NCI-H1092 (cell line): ENCODE measurements at regions not wholly inside any gene's neighbourhood (a gene's known extent, or its start where the extent isn't known, plus 50 kb on each side); places are given as distances from the start of the nearest gene placed in this dataset.

Source experiments
- DNase-seq: peaks from one replicate; lab custom pipeline; 2025; lab: John Stamatoyannopoulos, UW

DNA sequence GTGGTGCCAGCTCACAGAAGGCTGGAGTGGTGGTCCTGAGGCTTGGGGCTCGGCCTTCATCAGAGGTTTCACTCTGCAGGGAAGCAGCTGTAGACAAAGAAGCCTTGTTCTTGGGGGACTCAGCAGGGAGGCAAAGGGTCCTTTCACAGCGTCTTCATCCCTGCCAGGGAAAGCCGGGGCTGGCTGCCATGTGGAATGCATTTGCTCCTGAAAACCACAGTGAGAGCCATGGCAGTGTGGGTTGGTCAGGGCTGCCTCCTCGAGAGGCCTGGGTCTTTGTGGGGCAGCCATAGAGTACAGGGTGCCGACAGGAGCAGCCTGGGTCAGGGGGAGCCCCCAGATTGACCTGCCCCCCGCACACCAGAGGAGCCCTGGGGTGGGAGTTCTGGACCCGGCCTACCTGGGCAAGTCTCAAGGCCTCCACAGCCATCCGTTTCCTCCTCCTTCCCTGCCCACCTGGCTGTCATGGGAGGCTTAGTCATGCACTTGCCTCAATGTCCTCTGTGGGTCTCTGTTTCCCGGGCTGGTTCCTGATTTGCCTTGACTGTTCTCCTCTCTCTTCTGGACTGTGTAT, 144.0 kb downstream of the CDC5L start:
- DNase-seq: no peak

DNA sequence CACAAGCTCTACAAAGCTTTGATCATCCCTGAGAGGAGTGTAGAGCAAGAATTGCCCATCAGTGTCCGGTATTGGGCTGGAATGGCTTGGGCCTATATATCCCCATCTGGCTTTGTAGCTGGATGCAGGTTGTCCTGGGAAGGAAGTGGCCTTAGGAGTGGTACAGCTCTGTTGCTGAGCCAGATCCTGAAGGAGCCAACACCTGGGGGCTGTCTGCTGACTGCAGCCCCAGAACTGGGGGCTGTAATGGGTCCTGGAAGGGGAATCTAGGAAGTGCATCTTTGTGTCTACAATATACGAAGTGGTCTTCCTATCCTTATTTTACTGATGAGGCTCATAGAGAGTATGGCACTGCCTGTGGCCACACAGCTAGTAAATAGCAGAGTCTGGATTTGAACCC, 145.9 kb downstream of the CDC5L start:
- DNase-seq: no peak

DNA sequence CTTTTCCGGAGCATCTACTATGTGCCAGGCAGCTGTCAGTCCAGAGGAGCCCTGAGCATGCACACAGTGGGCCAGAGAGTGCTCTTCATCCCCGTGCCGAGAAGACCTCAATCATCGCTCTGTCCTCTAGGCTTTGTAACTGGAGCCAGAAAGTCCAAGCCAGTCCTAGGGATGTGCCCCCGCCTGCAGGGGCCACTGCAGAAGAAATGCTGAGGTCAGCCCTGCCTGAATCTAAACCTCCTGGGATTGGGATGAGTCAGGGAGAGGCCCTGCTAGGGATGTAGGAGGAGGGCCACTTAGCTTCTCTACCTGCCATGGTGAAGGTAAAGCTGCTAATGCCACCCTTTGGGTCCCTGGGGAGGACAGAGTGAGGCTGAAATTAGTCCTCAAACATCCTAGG, 146.8 kb downstream of the CDC5L start:
- DNase-seq: no peak

DNA sequence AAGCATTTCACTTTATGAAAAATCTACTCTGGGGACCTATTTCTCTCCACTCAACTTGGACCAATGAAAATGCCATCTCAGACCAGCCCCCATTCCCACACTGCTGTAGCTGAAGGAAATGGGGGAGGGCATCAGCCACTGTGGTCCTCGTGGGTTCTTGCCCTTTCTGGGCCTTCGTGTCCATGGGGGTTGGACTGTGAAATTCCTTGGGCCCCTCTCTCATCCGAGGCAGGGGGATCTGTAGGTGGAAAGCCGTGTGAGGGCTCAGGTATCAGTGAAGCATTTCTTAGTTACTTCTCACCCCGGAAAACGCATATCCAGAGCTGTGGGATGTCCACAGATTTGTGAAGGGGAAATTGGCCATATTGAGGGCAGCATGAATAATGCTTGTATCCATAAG, 147.9 kb downstream of the CDC5L start:
- no peak for DNase-seq

DNA sequence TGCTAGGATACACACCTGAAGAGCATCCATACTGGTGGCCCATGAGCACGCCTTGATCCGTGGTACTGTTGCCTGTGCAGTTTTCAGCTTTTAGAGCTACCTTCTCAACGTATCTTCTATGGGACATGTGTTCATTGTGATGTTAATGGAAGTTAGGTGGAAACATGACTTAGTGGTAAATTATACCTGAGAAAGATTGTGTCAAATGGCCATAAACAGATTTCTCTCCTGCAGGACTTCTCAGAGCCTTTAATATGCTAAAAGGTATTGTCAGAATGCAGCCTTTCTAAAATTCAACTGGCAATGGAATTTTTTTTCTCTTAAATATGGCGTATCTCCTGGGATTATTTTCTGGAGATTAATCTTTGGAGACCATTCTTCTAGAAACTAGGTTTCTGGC, 148.5 kb downstream of the CDC5L start:
- no peak for DNase-seq

DNA sequence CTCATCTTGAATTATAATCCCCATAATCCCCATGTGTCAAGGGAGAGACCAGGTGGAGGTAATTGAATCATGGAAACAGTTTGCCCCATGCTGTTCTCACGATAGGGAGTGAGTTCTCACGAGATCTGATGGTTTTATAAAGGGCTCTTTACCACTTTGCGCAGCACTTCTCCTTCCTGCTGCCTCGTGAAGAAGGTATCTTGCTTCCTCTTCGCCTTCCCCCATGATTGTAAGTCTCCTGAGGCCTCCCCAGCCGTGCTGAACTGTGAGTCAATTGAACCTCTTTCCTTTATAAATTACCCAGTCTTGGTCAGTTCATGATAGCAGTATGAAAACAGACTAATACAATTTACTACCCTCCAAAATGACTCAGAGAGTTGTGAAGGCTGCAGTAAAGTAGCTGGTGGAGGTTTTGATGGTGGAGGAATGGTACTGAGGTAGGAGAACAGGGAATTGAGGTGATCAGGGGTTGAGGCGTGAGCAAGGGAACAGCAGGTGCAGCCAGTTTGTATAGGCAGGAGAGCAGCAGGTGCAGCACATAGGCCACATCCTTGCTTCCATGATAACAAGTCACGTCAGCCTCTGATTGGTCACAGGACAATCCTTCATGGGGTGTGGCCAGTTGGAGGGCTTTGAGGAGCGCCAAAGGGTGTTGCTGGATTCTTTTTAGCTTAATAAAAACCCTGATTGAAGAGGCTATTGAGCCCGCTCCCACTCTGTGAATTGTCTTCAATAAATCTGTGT, 150.0 kb downstream of the CDC5L start:
- DNase-seq: no peak

DNA sequence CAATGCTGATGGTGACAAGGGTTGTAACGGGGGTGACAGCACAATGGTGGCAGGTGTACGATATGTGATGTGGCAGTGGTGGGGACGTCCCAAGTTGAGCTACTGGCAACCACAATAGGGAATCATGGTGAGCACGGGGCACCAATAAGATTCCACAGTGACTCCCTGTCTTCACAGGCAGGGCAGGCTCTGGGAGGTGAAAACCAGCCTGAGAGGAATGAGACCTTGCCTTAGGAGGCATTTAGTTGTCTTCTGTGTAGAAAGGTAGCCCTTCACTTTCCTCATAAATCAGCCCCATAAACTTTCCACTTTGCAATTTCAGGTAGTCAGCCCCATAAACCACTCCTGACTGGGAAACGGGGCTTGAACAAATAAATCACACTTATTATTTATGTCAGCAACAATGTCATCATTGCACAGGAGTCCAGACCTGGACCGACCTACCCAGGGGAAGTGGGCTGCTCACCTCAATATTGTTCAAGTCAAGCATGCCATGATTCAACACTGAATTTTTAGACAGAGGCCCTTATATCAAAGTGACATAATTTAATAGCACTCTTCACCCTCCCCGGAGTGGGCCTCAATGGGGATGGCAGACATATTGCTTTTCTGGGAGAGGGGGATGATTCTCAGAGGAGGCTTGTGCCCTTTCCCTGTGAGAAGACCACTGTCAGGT, 150.8 kb downstream of the CDC5L start:
- DNase-seq: no peak

DNA sequence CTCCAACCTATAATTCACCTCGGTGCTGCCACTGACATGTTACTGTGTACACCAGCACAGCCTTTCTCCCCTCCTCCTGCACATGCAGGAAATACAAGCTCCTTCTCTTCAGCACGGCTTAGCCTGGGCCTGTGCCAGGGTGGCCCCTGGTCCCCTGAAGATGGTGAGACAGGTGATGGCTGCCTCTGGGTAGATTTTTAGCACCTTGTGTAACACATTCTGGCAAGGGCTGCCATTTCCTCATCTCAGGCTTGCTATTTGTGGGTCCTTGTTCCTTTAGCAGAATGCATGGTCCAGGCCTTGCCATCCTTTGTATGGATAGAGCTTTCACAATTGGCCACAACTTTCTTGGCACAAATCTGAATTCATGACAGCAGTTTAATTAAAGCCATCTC, 151.3 kb downstream of the CDC5L start:
- DNase-seq: no peak

DNA sequence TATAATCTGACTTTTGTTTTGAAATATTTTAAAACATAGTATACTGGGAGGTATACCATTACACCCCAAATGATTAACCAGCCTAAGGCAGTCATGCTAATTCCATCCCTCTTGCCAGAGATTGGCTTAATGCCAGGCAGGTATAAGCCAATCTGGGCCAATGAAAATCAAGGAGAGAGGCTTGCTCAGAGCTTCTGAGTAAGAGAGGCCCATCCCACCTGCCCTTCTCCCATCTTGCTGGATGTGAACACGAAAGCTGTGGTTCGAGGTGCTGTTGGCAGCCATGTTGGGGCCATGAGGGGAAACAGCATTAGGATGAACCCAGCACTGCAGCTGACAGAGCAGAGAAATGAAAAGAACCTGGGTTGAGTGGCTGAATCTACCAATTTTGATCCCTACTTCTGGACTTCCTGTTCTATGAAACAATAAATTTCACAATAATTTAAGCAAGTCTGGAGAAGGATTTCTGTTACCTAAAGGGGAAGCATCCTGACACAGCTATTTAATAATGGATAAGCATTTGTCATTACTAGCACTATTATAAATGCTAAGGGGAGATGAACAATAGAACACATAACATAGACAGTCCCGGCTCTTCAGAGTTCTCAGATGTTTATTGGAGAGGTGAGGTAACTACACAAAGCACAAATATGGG, 152.3 kb downstream of the CDC5L start:
- no peak for DNase-seq

DNA sequence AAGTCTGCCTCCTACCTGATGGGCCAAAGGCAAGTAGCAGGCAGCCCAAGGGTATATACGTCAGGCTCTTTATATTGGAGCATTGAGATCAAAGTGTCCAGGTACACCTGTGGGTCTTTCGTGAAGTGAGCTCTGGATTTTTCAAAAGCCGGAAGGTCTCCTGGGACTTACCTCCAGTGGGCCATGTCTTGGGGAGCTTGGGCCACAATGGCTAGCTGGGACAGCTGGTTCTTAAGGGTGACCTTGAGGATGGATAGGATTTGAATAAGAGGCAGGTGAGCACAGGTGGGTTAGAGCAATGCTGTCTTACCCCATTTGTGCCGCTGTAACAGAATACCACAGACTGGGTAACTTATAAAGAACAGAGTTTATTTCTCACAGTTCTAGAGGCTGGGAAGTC, 153.4 kb downstream of the CDC5L start:
- no peak for DNase-seq

DNA sequence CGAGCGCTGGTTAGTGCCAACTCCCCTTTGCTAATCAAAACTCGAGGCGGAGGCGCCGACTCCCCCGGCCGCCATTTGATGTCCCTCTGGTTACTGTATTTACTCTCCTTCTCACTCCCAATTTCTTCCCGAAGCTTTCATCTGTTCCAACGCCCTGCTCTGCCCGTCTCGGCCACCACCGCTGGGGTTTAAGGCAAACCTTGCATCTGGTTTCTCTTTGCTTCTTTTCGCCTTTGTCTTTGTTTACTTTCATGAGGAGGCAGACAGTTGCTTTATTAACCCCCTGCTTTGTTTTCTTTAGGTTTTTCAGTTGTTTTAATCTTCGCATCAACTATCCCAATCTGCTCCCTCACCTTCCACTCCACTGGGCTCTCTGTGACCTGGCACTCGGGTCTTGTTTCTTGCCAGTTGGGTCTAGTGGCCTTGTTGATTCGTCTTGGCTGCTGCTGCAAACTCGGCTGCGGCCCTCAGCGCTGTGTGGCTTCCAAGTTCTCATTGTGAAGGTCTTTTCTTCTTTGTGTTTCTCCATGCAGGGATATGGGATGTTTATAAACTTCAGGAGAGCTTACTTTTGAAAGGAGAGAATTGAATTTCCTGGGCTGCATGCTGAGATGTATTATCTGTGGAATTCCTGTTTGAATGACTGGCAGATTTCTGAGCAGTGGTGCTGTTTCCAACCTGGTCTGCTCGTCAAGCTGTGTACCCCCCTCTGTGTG, 155.1 kb downstream of the CDC5L start:
- no peak for DNase-seq

DNA sequence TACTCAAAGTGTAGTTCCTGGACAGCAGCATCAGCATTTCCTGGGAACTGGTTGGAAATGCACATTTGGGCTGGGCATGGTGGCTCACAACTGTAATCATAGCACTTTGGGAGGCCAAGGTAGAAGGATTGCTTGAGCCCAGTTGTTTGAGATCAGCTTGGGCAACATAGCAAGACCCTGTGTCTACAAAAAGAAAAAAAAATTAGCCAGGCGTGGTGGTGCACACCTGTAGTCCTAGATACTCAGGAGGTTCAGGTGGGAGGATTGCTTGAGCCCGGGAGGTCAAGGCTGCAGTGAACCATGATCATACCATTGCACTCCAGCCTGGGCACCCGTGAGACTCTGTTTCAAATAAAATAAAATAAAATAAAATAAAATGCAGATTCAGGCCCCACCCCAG, 156.2 kb downstream of the CDC5L start:
- no peak for DNase-seq

DNA sequence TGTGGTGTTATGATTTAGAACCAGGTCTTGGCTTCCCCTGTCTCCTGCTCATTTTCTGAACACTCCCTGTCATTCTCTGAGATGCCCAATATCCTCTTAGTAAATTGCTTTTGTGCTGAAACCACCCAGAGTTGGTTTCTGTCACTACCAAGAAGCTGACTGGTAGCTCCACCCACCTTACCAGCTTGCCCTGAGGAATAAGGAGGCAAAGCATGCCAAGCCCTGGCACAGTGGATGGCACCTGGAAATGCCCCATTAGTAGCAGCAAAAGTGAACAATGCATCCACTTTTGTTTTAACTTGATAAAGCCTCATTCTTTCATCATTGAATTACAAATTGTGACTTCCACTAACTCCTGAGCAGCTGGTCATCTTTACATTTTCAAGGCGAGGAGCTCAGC, 157.7 kb downstream of the CDC5L start:
- no peak for DNase-seq

DNA sequence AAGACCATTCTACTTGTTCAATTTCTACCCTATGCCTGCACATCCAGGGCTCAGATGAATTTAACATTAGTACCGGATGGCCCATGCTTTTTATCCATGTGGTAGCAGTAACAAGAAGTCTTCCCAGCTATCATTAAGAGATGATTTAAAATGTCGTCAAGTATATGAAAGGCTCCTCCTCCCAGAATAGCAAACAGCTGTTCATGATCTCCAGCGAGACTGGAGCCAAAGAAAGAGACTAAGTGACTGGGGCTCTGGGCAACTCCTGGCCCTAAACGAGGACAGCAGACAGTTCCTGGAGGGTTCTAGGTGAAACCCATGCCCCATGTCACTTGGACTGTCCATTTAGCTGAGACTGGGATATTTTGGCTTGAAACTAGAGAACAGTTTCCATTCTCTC, 160.8 kb downstream of the CDC5L start:
- no peak for DNase-seq

DNA sequence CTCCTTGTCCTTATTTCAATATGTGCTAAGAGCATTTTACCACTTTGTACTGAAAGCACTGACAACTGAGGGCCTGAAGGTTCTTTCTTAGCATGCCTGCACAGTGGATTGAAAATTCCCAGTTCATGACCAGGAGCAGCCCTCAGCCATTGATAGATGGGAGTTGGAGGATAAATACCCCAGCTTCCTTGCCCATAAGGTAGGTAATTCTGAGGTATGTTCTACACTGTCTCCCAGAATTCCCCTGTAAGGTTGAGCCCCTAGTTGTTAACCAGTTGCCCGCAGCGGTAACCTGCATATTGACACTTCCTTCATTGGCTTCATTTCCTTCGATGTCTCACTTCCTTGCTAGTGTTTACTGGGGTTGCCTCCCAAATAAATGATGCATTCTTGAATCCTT, 162.0 kb downstream of the CDC5L start:
- no peak for DNase-seq

DNA sequence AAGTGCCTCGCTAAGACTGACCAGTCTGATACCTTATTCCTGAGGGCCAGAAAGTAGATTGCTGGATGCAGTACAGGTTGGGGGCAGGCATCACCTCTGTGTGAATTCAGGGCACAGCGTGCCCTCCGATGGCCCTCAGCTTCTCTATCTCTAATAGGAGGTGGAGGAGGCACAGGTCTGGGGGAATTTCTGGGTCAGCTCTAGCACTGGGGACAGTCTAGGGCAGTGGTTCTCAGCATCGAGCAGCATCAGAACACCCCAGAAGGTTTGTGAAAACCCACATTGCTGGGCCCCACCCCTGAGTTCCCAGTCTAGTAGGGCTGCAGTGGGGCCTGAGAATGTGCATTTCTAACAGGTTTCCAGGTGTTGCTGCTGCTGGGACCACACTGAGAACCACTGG, 166.7 kb downstream of the CDC5L start:
- DNase-seq: no peak

DNA sequence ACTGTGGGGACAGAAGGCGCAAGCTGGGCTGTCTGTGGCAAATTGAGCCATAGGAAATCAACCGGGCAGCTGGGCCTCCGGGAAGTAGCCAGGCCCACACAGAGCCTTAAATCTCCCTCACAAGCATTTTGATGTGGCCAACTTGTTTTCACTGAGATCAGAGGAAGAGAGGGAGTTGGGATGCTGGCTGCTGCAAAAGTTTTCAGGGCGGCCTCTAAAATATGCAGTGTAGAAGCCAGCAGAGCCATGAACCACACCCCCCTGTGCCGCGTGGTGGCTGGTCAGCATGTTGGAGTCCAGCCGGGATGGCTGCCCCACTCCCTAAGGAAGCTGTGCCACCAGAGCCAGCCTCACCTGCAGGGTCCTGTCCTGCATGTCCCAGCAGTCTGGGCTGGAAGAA, 167.4 kb downstream of the CDC5L start:
- no peak for DNase-seq

DNA sequence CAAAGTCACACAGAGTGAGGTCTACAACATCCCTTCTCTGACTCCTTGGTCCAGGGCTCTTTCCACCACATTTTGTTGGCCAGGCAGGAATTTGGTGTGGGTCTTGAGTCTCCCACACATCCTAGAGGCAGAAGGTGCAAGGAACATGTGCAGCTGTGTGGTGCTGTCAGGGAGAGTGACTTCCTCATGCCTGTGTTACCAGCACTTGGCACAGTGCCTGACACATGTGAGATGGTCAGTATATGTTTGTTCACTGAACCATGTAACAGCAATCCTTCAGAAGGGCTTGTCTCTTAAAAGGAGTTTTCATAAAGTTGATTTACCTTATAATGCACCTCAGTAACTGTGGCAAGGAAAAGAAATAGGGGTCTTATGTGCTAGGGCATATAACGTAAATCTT, 168.5 kb downstream of the CDC5L start:
- no peak for DNase-seq

DNA sequence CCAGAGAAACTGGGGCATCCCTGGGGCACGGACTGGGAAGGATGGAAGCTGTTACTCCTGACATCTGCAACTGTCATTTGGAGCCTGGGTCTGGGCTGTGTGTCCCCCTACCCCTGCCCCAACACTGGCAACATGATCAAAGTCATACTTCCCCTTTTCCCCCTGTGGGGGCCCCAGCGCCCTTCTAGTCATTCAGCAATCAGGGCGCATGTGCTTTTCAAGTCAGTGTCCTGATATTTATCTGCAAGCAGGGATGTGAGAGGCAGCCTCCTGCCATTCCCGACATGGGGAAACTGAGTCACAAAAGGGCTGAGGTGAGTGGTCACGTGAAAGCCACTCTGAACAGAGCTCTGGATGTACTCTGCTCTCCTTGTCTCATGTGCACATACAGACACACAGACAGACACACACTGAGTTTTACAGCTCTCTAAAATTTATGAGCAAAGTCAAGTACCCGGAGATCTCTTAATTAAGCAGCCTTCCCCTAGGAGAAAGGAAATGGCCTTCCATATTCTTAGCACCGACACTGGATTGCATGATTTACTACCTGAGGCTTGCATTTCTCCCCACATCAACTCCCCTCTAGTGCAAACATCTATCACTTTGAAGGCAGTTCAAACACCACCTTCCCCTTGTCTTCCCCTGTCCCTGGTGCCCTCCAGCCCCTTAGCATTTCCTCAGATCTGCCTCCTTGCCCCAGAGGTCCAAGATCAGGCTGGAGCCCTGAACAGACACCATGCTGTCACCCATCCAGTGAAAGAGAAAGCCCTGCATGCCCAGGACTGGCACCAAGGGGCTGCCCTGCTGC, 170.7 kb downstream of the CDC5L start:
- DNase-seq: no peak

DNA sequence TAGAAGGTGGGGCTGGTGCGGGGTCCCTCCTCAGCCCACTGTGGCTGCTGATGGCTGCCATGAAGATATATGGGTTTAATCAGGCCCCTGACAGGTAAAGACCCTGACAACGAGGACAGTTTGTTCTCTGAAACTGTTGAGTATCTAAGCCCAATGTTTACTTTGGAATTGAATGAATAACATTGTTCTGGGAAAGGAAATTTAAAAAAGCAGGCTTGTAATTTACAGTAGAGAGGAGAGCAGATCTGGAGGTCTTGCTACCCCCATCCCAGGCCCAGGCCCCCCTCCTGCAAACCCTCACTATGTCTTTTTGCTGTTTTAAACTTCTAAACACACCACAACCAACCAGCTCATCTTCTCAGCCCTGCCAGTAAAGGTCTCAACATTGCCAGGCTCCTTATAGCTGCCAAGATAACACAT, 171.3 kb downstream of the CDC5L start:
- DNase-seq: no peak

DNA sequence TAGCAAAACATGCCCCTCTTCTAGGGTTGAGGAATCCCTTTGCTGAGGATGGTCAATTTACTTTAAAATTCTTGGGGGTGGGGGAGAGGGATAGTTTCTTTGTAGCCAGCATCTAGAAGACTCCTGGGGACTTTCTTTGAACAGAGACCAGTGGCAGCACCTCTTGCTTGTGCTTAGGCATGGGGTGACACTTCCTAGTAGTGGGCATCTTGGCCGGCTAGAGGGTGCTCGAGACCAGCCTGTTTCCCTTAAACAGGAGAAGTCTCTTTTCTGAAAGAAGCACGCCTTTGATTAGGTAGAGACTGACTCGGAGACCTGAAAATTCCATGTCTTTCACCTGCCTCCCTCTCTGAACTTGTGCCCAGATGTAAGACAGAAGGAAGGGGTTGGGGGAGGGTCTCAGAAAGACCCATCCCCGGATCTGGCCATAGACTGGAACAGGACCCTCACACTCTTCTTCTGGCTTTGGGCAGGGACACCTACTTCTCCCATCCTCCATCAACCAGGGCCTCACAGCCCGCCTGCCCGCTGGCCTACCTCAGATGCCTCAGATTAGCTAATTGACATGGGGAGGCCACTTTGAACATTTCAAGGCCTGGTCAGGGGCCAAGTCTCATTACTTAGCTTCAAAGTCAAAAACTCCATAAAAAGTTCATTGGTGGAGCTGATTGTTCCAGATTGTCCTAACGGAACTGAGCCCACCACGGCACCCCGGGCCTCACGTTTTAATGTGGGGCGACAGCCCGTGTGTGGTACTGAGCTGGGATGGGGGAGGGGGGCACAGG, 172.2 kb downstream of the CDC5L start:
- DNase-seq: no peak
